H1 (cell line): ENCODE measurements at regions not wholly inside any gene's neighbourhood (a gene's known extent, or its start where the extent isn't known, plus 50 kb on each side); places are given as distances from the start of the nearest gene placed in this dataset.

Experiments used
- CTCF ChIA-PET: fragments of 300-600 bp; sonication (Branson Sonifier 250); formaldehyde crosslinking; loops from one replicate; lab custom pipeline; 2021; ENCODE audit not compliant: partially characterized antibody; lab: Charles Lee
- POLR2A ChIA-PET: fragments of 300-600 bp; sonication (Branson Sonifier 250); formaldehyde crosslinking; loops from one replicate; lab custom pipeline; 2021; ENCODE audit warnings: inconsistent platforms; ENCODE audit not compliant: partially characterized antibody; lab: Charles Lee
- DNase-seq, 2 experiments: peaks; one replicate each; pipeline versions ENCODE4 v3.0.0 to v3.0.0-alpha.2; 2010 to 2022; ENCODE audit warnings: low spot score in 2 of 2, low read depth in 1 of 2, mixed read lengths in 1 of 2
- FAIRE-seq: peaks from 2 replicates; lab custom pipeline; 2011; peaks lifted over from hg19 to GRCh38; lab: Jason Lieb, UNC
- H2AFZ ChIP-seq: 2 replicates; pipeline ENCODE4 v1.8.1; 2012; ENCODE audit warnings: low read length, inconsistent platforms
- H2AK5ac ChIP-seq: 2 replicates; pipeline ENCODE4 v1.6.1; 2013; ENCODE audit warnings: low read depth, low read length
- H2BK120ac ChIP-seq: replicated peaks from 2 replicates; pipeline ENCODE3; 2013; ENCODE audit warnings: low read depth, low read length, inconsistent platforms
- H2BK12ac ChIP-seq: 2 replicates; pipeline ENCODE4 v1.6.1; 2013; ENCODE audit warnings: low read depth, low read length
- H2BK15ac ChIP-seq: 2 replicates; pipeline ENCODE4 v1.6.1; 2013; ENCODE audit warnings: low read length
- H2BK20ac ChIP-seq: 2 replicates; pipeline ENCODE4 v1.6.1; 2013; ENCODE audit warnings: low read length
- H2BK5ac ChIP-seq: 2 replicates; pipeline ENCODE4 v1.6.1; 2013; ENCODE audit warnings: low read depth, low read length
- H3K14ac ChIP-seq: 2 replicates; pipeline ENCODE4 v1.6.1; 2013; ENCODE audit warnings: inconsistent platforms; ENCODE audit not compliant: insufficient read length
- H3K18ac ChIP-seq: 2 replicates; pipeline ENCODE4 v1.6.1; 2013; ENCODE audit warnings: low read length; ENCODE audit errors: extremely low read depth
- H3K23ac ChIP-seq: 2 replicates; pipeline ENCODE4 v1.6.1; 2013; ENCODE audit warnings: inconsistent platforms; ENCODE audit not compliant: insufficient read length
- H3K23me2 ChIP-seq: 2 replicates; pipeline ENCODE4 v1.6.1; 2013; ENCODE audit warnings: low read depth, low read length
- H3K27ac ChIP-seq: 2 replicates; pipeline ENCODE4 v1.6.1; 2011; ENCODE audit warnings: low read depth, low read length, inconsistent platforms
- H3K27me3 ChIP-seq, 4 experiments: replicated peaks in 1 of 4; 1 replicate in 1 of 4; 2 replicates in 3 of 4; pipeline versions ENCODE4 v1.6.1 to v1.8.1; 2011 to 2013; ENCODE audit warnings: low read length in 3 of 4, mild to moderate bottlenecking in 3 of 4, inconsistent platforms in 2 of 4, mixed read lengths in 2 of 4, moderate library complexity in 1 of 4; ENCODE audit not compliant: control insufficient read depth in 3 of 4, insufficient read depth in 3 of 4; ENCODE audit errors: extremely low read depth in 1 of 4
- H3K36me3 ChIP-seq, 4 experiments: 2 replicates each; pipeline versions ENCODE4 v1.6.1 to v1.8.1; 2011 to 2013; ENCODE audit warnings: mild to moderate bottlenecking in 4 of 4, low read length in 3 of 4, moderate library complexity in 2 of 4, control low read depth in 1 of 4, inconsistent platforms in 1 of 4; ENCODE audit not compliant: insufficient read depth in 4 of 4, control insufficient read depth in 2 of 4
- H3K4ac ChIP-seq: replicated peaks from 2 replicates; pipeline ENCODE3; 2013; ENCODE audit warnings: low read length, low read depth, mixed read lengths, inconsistent platforms; ENCODE audit not compliant: insufficient read length
- H3K4me1 ChIP-seq, 4 experiments: replicated peaks in 1 of 4; 1 replicate in 1 of 4; 2 replicates in 3 of 4; pipeline versions ENCODE4 v1.6.1 to v1.8.1; 2011 to 2013; ENCODE audit warnings: low read length in 3 of 4, inconsistent platforms in 2 of 4, mixed read lengths in 1 of 4; ENCODE audit not compliant: insufficient read depth in 4 of 4, control insufficient read depth in 3 of 4
- H3K4me2 ChIP-seq, 2 experiments: 2 replicates each; pipeline versions ENCODE4 v1.6.1 to v1.8.1; 2011 to 2013; ENCODE audit warnings: low read depth in 2 of 2, low read length in 2 of 2, control low read depth in 1 of 2, inconsistent platforms in 1 of 2, mild to moderate bottlenecking in 1 of 2; ENCODE audit not compliant: insufficient read depth in 1 of 2
- H3K4me3 ChIP-seq, 4 experiments: fragments of 200-600, 300-600 bp in 1 of 4; sonication (generic), shearing (Covaris generic), sonication (Bioruptor Twin) in 1 of 4; 2 replicates each; pipeline versions ENCODE4 v1.5.1 to v1.8.1; 2011 to 2016; ENCODE audit warnings: low read length in 4 of 4, low read depth in 3 of 4, control low read depth in 2 of 4, inconsistent platforms in 2 of 4, mild to moderate bottlenecking in 2 of 4, mixed read lengths in 1 of 4, moderate library complexity in 1 of 4; ENCODE audit not compliant: insufficient read depth in 2 of 4; ENCODE audit errors: extremely low read depth in 1 of 4
- H3K56ac ChIP-seq: replicated peaks from 2 replicates; pipeline ENCODE3; 2013; ENCODE audit warnings: low read depth, mild to moderate bottlenecking, mixed read lengths, low read length, inconsistent platforms; ENCODE audit not compliant: insufficient read length
- H3K79me1 ChIP-seq: 2 replicates; pipeline ENCODE4 v1.6.1; 2013; ENCODE audit warnings: low read depth, low read length, control low read depth
- H3K79me2 ChIP-seq, 2 experiments: 2 replicates each; pipeline versions ENCODE4 v1.6.1 to v1.8.1; 2012 to 2013; ENCODE audit warnings: low read length in 2 of 2, mild to moderate bottlenecking in 2 of 2, inconsistent platforms in 1 of 2; ENCODE audit not compliant: insufficient read depth in 2 of 2, control insufficient read depth in 1 of 2
- H3K9ac ChIP-seq, 4 experiments: replicated peaks in 1 of 4; 1 replicate in 1 of 4; 2 replicates in 3 of 4; pipeline versions ENCODE4 v1.6.1 to v1.8.1; 2011 to 2013; ENCODE audit warnings: low read depth in 3 of 4, low read length in 3 of 4, control low read depth in 2 of 4, mild to moderate bottlenecking in 2 of 4, moderate library complexity in 2 of 4, inconsistent platforms in 1 of 4; ENCODE audit errors: extremely low read depth in 1 of 4
- H3K9me3 ChIP-seq, 2 experiments: 2 replicates each; pipeline versions ENCODE4 v1.6.1 to v1.8.1; 2012 to 2013; ENCODE audit warnings: mild to moderate bottlenecking in 2 of 2, moderate library complexity in 2 of 2, control low read depth in 1 of 2, inconsistent platforms in 1 of 2, low read depth in 1 of 2, low read length in 1 of 2, mixed read lengths in 1 of 2; ENCODE audit not compliant: insufficient read depth in 2 of 2
- H4K20me1 ChIP-seq, 2 experiments: replicated peaks in 1 of 2; 2 replicates each; pipeline versions ENCODE3 to v1.8.1; 2011 to 2013; ENCODE audit warnings: inconsistent platforms in 2 of 2, low read length in 2 of 2, mild to moderate bottlenecking in 1 of 2; ENCODE audit not compliant: insufficient read depth in 2 of 2, control insufficient read depth in 1 of 2
- H4K5ac ChIP-seq: 2 replicates; pipeline ENCODE4 v1.6.1; 2013; ENCODE audit warnings: low read length, low read depth, mixed read lengths, inconsistent platforms; ENCODE audit not compliant: insufficient read length
- H4K8ac ChIP-seq: 2 replicates; pipeline ENCODE4 v1.8.0; 2013; ENCODE audit warnings: mild to moderate bottlenecking, moderate library complexity, low read length, inconsistent platforms; ENCODE audit not compliant: insufficient read depth; ENCODE audit errors: extremely low read depth
- H4K91ac ChIP-seq: replicated peaks from 2 replicates; pipeline ENCODE3; 2013; ENCODE audit warnings: low read length, mixed read lengths, inconsistent platforms; ENCODE audit not compliant: insufficient read length
- HDAC6 ChIP-seq: IDR thresholded peaks from one replicate; pipeline ENCODE4 v1.7.1; 2012; ENCODE audit warnings: low read depth, mild to moderate bottlenecking, inconsistent platforms, low read length, moderate library complexity
- RXRA ChIP-seq: IDR thresholded peaks from 2 replicates; pipeline ENCODE4 v1.6.1; 2011; ENCODE audit warnings: low read depth, mild to moderate bottlenecking, low read length, moderate library complexity; ENCODE audit not compliant: insufficient read depth
- SP1 ChIP-seq: IDR thresholded peaks from 2 replicates; pipeline ENCODE4 v1.6.1; 2011; ENCODE audit warnings: low read depth, low read length
- TBP ChIP-seq: IDR thresholded peaks from 2 replicates; pipeline ENCODE4 v1.6.1; 2011; ENCODE audit warnings: low read depth, low read length, improper control_type of control experiment
- ZNF274 ChIP-seq: IDR thresholded peaks from 2 replicates; pipeline ENCODE4 v1.7.0; 2012; ENCODE audit warnings: low read length, borderline replicate concordance; ENCODE audit errors: extremely low read depth

DNA sequence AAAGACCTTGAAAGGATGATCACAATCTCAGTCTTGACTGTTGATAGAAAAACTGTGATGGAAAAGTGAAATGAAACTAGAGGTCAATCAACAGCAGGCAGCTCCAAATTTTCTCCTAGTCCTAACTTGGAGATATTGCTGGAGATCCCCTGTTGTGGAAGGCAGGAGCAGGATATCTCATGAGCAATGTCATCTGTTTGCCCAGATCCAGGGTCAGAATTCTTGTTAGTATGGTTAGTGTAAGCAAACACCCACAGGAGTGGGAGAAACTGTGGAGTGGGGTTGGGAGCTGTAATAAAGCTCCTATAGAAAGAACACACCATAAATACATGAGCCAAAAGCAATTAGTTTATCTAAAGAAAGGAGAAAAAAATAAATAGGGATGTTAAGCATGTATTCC, 169.0 kb downstream of the AKR1D1 start:
- no peak overlapping the region for H4K8ac ChIP-seq
- H4K5ac ChIP-seq = peak overlapping the region; percentile 83
- H3K14ac ChIP-seq = no peak overlapping the region
- peak overlapping the region; percentile 94 for H2BK12ac ChIP-seq
- no peaks in the 10 kb centered on the region for H3K36me3 ChIP-seq
- H2BK20ac ChIP-seq = peak overlapping the region; percentile 96
- FAIRE-seq (peak; percentile 60), DNase-seq (no peak)
- no peak overlapping the region for H3K23ac ChIP-seq
- peak overlapping the region; percentile 68 for H2AK5ac ChIP-seq
- no peak overlapping the region for H2BK15ac ChIP-seq
- no peak overlapping the region for H3K4me3 ChIP-seq
- CTCF ChIA-PET = no interaction called here
- peak overlapping the region; percentile 5 for H3K56ac ChIP-seq
- no peak overlapping the region for H2AFZ ChIP-seq
- TF ChIP-seq RXRA = no peak
- no peak for TF ChIP-seq TBP
- TF ChIP-seq ZNF274 = no peak
- no peak for TF ChIP-seq HDAC6
- TF ChIP-seq SP1 = no peak
- peak overlapping the region; percentile 99 for H2BK5ac ChIP-seq
- H3K9ac ChIP-seq = no peak overlapping the region
- no peaks in the 10 kb centered on the region for H3K9me3 ChIP-seq
- H3K79me1 ChIP-seq = no peaks in the 10 kb centered on the region
- no peaks in the 10 kb centered on the region for H3K23me2 ChIP-seq
- POLR2A ChIA-PET = interaction anchor here (0.9 to 1.8 kb wide), 4 partner anchors 14 to 214 kb away, joined by 3 to 7 read pairs (median 5); partner anchors contain the start of gene TRIM24
- H3K18ac ChIP-seq = peak overlapping the region; percentile 96
- no peaks in the 10 kb centered on the region for H4K20me1 ChIP-seq
- H3K27me3 ChIP-seq = no peaks in the 10 kb centered on the region
- H3K79me2 ChIP-seq = no peaks in the 10 kb centered on the region
- H3K4ac ChIP-seq = peak overlapping the region; percentile 55
- peak overlapping the region; percentile 97 for H4K91ac ChIP-seq
- peak overlapping the region; percentile 26; the same call in 1 of the 2 replicates for H3K27ac ChIP-seq
- peak overlapping the region; percentile 99 for H2BK120ac ChIP-seq
- H3K4me1 ChIP-seq = peaks cover 3 to 20% (median 11%) of the 10 kb centered on the region in 4 experiments; a peak in 6 of 7 replicates
- H3K4me2 ChIP-seq = no peak overlapping the region
